SH-SY5Y (cell line): ENCODE measurements at regions not wholly inside any gene's neighbourhood (a gene's known extent, or its start where the extent isn't known, plus 50 kb on each side); places are given as distances from the start of the nearest gene placed in this dataset.

Experiments
- GATA2 ChIP-seq: IDR thresholded peaks from 2 replicates; pipeline ENCODE4 v1.6.1; 2011; ENCODE audit warnings: mild to moderate bottlenecking, low read depth, low read length
- GATA3 ChIP-seq: IDR thresholded peaks from 2 replicates; pipeline ENCODE4 v1.6.1; 2011; ENCODE audit warnings: low read depth, mild to moderate bottlenecking, low read length, moderate library complexity

DNA sequence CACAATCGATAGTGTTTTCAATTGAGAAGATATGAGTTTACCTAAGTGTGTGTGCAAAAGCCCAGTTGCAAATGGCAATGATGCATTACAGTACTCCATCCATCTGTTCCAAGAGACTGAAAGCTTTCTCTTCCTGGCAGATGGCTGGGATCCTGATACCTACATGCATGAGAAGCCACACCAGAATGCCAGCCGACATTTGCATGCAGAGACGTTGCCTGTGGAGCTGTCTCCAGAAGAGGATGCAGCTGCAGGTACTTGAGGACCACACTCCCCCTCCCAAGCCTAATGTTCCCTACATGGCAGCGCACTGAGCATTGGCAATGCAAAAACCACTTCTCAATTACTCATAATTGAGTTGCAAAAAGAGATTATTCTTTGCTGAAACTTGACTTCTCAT is 332.1 kb downstream of the WDR11 start:
- TF ChIP-seq GATA3 (no peak), GATA2 (no peak)
